ENCODE measurements at regions not wholly inside any gene's neighbourhood (a gene's known extent, or its start where the extent isn't known, plus 50 kb on each side); places are given as distances from the start of the nearest gene placed in this dataset.
A peak's percentile ranks its signal among the peaks of the same experiment; 100 is the strongest.

DNA sequence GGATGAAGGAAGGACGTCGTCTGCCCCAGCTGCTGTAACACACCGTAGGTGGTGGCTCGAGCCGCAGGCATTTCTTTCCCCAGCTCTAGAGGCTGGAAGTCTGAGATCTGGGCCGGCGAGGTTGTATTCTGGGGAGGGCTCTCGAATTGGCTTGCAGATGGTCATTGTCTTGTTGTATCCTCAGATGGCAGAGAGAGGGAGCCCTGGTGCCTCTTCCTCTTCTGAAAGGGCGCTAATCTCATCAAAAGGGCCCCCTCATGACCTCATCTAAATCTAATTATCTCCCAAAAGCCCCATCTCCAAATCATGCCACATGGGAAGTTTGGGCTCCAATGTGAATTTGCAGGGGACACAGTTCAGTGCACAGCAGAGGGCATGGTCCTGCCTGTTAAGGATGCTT lies 109.0 kb downstream of the SIK1 start:
- no peak for DNase-seq
- no peak for ATAC-seq

- ATAC-seq (no peak), DNase-seq (no peak)
Observed at GRCh38 chr21:43317254-43317748, 109.6 kb downstream of the SIK1 start.

- ATAC-seq (no peak), DNase-seq (no peak)
Observed at GRCh38 chr21:43316156-43316845, 110.6 kb downstream of the SIK1 start.

DNA sequence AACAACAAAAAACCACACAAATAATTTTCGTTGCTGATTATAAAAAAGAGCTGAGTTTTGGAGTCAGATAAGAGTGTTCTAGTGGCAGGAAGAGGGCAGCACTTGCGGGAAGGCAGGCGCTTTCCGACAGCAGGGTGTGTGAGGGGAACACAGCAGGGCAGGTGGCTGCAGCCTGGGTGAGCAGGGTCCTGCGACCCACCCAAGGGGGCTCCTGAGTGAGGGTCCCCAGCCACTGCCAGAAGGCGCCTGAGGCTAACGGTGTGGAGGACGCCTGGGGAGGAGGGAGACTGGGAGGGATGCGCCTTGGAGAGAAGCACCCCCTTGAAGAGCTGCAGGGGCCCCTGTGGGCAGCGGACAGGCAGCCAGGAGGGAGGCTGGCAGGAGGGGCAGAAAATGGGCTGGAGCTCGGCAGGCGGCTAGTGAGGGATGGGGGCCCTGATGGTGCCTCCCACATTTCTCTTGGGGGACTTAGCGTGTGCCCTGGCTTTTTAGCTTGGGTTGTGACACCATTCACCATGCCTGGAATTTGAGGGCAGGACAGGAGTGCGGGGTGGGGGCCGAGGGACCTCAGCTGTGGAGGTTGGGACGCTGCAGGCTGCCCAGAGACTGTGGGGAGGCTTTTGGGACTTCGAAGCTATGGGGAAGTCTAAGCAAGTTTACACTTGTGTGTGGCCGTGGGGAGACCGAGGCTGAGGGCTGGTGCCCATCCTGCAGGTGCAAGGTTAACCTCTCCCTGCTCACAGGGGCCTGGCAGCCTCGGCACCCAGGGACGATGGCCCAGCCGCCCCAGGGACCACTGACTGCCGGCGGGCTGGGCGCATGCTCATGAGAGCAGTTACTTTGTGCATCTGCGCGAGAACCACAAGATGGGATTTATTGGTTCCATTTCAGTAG lies 111.4 kb downstream of the SIK1 start:
- ATAC-seq (no peak), DNase-seq (no peak)

DNA sequence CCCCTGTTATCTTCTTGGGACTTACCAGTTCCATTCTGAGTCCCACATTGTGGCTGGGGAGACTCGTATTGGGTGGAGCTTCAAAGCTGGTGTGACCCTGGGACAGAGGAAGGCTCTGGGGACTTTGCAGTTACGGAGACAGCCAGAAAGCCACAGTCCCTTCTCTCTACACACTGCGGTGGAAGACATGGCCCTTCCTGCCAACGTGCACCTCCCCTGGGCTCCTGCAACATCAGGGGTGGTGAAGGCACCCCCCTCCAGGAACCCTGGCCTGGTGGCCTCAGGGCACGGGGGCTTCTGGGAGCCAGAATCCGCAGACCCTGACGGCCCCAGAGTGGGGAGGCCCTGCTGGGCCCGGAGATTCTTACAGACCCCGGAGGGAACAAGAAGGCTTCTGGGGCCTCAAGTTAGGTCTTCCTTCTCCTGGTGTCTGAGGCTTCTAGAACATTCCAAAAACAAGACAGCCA lies 113.0 kb downstream of the SIK1 start:
- no peak for DNase-seq
- ATAC-seq: no peak

DNA sequence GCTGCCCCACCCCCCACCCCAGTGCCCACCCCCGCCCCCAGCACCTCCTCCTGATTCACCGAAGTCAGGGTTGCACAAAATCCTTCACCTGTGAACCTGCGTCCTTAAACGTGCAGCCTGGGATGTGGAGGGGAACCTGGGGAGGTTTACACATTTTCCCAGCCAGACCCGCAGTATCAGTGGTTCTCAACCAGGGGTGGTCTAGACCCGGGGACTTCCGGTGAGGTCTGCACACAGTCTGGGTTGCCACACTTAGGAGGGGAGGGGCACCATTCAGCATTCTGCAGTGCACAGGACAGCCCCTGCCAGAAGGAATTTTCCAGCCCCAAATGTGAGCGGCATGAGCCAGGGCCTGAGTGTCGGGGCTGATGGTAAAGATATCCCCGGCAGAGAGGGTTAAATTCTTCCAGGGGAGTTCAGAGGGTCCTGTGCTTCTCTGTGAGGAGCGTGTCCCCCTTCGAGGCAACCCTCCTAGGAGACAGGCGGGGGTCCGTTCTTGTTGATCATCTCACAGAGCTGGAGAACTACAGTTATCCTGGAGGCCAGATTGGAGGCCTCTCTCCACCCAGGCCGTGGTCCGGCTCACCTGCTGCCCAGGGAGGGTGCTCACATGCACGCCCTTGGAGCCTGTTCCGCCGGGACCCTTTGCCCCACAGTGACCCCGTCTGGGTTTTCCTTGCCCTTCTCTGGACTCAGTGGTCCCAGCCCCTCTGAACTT lies 113.6 kb downstream of the SIK1 start:
- no peak for DNase-seq
- no peak for ATAC-seq

- no peak for ATAC-seq
Observed at GRCh38 chr21:43312751-43313169, 114.2 kb downstream of the SIK1 start.

DNA sequence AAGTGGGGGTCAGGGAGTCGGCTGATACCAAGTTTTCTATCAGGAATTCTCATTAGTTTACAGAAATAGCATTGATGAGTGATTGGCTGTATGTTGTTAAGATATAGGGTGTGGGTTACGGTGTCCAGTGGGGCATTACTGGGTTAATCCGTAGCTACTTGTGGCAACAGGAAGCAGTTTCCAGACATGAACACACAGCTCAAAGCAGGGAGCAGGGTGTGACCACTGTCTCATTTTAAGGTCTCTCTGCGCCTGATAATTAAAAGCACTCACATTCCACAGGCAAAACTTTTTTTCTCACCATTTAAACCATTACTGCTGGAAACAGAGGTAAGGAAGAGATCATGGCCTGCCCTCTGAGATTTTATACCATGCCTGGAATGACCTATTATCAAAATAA lies 114.9 kb downstream of the SIK1 start:
- ATAC-seq (no peak), DNase-seq (no peak)

More at GRCh38 chr21:43312751-43313169, 114.2 kb downstream of the SIK1 start:
- no peak for DNase-seq

GRCh38 chr21:43311301-43311817 lies 115.6 kb downstream of the SIK1 start:
- DNase-seq: no peak
- ATAC-seq: no peak

DNA sequence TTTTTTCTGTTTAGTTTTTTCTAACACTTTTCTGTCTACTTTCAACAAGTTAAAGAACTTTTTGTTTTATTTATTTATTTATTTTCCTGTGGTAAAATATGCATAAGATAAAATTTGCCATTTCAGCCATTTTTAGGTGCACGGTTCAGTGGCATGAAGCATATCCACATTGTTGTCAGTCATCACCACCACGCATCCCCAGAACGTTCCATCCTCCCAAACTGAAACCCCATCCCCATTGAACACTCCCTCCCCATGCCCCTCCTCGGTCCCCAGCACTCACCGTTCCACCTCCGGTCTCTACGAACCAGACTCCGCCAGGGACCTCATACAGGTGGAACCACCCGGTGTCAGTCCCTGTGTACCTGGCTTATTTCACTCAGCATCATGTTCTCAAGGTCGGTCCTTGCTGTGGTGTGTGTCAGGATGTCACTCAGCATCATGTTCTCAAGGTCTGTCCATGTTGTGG lies 118.1 kb downstream of the SIK1 start:
- DNase-seq (no peak), ATAC-seq (no peak)

GRCh38 chr21:43308101-43308814 lies 118.7 kb downstream of the SIK1 start:
- no peak for ATAC-seq
- no peak for DNase-seq

GRCh38 chr21:43307677-43308070 lies 119.3 kb downstream of the SIK1 start:
- no peak for ATAC-seq

GRCh38 chr21:43306911-43307676 lies 119.8 kb downstream of the SIK1 start:
- peak; percentile 41 for ATAC-seq
- DNase-seq: peak; percentile 30

More at GRCh38 chr21:43307677-43308070, 119.3 kb downstream of the SIK1 start:
- DNase-seq: no peak

DNA sequence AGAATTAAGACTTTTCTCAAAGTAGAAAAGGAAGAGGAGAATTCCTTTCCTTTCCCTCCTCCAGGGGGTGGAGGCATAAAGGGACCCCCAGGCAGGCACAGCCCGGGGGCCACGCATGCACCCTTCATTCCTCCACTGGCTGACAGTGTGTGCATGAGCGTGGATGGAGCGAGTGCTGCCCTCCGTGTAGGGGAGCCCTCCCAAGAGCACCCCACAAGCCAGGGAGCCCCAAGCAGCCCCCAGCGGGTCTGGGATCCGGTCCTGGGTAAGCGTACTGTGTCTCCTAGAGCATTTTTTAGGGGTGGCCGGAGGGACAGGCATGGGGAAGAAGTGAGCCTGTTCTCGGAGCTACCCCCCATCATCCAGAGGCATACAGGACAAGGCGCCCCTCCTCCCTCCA lies 120.5 kb downstream of the SIK1 start:
- DNase-seq (no peak), ATAC-seq (no peak)

DNA sequence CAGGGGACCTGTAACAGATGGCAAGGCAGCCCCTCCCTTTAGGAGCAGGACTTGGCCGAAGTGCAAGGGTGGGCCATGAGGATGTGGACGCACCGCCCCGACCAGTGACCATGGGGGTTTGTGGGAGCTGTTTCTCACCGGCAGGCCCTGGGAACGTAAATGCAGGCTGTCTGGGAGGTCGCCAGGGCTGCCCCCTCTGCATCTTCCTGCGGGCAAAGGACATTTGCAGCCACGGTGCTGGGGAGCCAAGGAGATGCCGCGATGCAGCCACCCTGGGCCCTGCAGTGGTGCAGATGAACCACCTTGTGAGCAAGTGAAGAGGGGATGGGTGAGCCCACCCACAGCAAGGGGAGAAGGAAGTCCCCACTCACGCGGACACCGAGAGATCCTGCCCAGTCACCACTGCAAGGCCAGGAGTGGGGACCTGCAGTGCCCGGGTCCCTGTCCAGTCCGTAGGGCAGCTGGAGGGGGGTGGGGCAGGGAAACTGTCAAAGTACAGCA lies 121.1 kb downstream of the SIK1 start:
- no peak for ATAC-seq

DNA sequence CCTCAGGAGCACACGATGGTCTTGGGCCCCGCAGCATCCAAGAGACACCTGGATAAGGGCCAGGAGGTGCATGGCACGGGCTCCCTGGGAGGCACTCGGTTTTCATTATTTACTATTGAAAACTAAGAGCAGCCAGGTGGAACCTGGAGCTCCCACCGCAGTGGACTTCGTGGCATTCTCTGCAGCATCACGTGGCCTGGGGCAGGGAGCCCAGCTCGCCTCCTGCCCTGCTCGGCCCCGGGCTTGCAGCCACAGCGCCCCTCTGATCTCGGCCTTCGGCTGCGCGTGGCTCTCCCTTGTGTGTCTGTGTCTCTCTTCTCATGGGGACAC lies 121.6 kb downstream of the SIK1 start:
- DNase-seq (no peak), ATAC-seq (no peak)

More for the DNA sequence above, 121.1 kb downstream of the SIK1 start:
- no peak for DNase-seq

DNA sequence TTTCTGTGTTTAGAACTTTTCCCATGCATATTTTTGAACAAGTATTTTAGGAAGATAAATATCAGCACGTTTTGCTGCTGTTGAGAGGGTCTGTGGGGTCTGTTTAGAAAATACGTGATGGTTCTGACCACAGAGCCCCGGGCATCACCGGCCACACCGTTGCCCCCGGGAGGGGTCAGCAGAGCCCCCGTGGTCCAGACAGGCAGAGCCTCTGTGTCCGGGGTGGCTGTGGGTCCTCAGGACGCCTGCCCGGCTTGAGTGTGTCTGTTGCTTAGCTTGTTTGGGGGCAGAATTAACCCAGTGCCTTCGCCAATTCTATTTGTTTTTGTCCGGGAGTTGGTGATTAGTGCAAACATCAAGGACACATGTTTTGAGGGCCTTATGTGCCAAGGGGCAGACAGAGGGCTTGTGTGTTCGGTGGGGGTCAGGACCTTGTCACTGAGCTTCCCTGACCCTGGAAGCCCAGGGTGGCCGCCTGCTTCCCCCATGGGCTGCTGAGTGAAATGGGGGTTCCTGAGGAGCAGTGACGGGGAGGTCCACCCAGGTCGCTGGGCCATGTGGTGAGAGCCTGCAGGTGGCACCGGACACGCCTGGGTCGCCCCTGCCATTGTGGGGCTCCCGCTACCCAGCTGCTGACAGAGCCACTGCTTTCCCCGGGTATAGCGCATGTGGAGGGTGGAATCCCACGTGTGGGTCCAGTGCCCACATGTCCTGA lies 122.2 kb downstream of the SIK1 start:
- ATAC-seq (no peak), DNase-seq (no peak)

DNA sequence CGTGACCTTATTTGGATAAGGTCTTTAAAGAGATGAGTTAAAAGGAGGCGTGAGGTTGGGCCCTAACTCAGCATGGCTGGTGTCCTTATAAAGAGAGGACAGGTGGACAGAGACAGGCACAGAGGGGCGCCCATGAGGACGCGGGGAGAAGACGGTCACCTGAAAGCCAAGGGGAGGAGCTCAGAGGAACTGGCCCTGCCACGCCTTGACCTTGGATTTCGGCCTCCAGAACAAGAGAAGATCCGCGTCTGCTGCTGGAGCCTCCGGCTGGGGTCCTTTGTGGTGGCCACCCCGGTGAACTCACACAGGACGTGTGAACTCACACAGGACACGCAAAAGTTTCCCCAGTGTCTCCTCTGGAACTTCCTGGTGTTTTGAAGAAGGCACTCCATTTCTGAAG lies 122.7 kb downstream of the SIK1 start:
- no peak for ATAC-seq

GRCh38 chr21:43303275-43304178 lies 123.4 kb downstream of the SIK1 start:
- DNase-seq (no peak), ATAC-seq (no peak)

More for the DNA sequence above, 122.7 kb downstream of the SIK1 start:
- DNase-seq: no peak
